HEK293 (cell line): ENCODE measurements at regions not wholly inside any gene's neighbourhood (a gene's known extent, or its start where the extent isn't known, plus 50 kb on each side); places are given as distances from the start of the nearest gene placed in this dataset.

Experiments
- CTCF ChIA-PET: fragments of 350-600 bp; formaldehyde crosslinking; extraction: SDS; loops from one replicate; lab custom pipeline; 2021; ENCODE audit warnings: antibody characterized with exemption; lab: Yijun Ruan, JAX
- POLR2A ChIA-PET: fragments of 300-600 bp; formaldehyde crosslinking; extraction: SDS; loops from one replicate; lab custom pipeline; 2020; ENCODE audit warnings: antibody characterized with exemption, inconsistent platforms; lab: Yijun Ruan, JAX
- H3K27ac ChIP-seq: fragments of 200-500 bp; sonication (Bioruptor generic); 2 replicates; pipeline ENCODE4 v1.5.1; 2014; ENCODE audit warnings: low read depth, low read length, control low read depth, inconsistent platforms; ENCODE audit errors: extremely low read depth
- H3K36me3 ChIP-seq, 2 experiments: fragments of 200-500 bp in 1 of 2; sonication (Bioruptor generic) in 1 of 2; 1 replicate in 1 of 2; 2 replicates in 1 of 2; pipeline ENCODE4 v1.5.1; 2014 to 2017; ENCODE audit warnings: inconsistent platforms in 2 of 2, low read length in 2 of 2; ENCODE audit not compliant: control insufficient read depth in 2 of 2, insufficient read depth in 1 of 2
- H3K4me1 ChIP-seq: fragments of 200-500 bp; sonication (Bioruptor generic); 2 replicates; pipeline ENCODE4 v1.5.1; 2014; ENCODE audit warnings: mild to moderate bottlenecking, low read length, inconsistent platforms; ENCODE audit not compliant: control insufficient read depth, insufficient read depth
- H3K4me3 ChIP-seq: 2 replicates; pipeline ENCODE4 v1.5.1; 2011; ENCODE audit warnings: low read depth, mild to moderate bottlenecking, control low read depth, low read length, moderate library complexity
- H3K9me3 ChIP-seq: fragments of 200-500 bp; sonication (Bioruptor generic); 2 replicates; pipeline ENCODE4 v1.5.1; 2014; ENCODE audit warnings: low read depth, low read length, inconsistent platforms; ENCODE audit not compliant: control insufficient read depth, insufficient read depth
- ELK4 ChIP-seq: IDR thresholded peaks from 2 replicates; pipeline ENCODE4 v1.6.1; 2011; ENCODE audit warnings: mild to moderate bottlenecking, low read depth, low read length, borderline replicate concordance
- HOXA7 ChIP-seq: sonication (generic); formaldehyde crosslinking; IDR thresholded peaks from 2 replicates; pipeline ENCODE4 v1.8.1; 2022; ENCODE audit warnings: missing genetic modification reagents, borderline replicate concordance
- HOXC10 ChIP-seq: sonication (generic); formaldehyde crosslinking; IDR thresholded peaks from 2 replicates; pipeline ENCODE4 v1.8.1; 2023; ENCODE audit warnings: mild to moderate bottlenecking, missing genetic modification reagents
- PRDM2 ChIP-seq: fragments of 450-650 bp; formaldehyde crosslinking; IDR thresholded peaks from 2 replicates; pipeline ENCODE4 v1.5.1; 2016; ENCODE audit warnings: missing biosample characterization, missing genetic modification characterization, borderline replicate concordance
- TRIM28 ChIP-seq: IDR thresholded peaks from 2 replicates; pipeline ENCODE4 v1.6.1; 2011; ENCODE audit warnings: low read length, control low read depth, borderline replicate concordance
- WT1 ChIP-seq: fragments of 450-650 bp; formaldehyde crosslinking; IDR thresholded peaks from 2 replicates; pipeline ENCODE4 v1.5.1; 2016; ENCODE audit warnings: missing biosample characterization, missing genetic modification characterization
- ZBTB7A ChIP-seq: fragments of 450-650 bp; formaldehyde crosslinking; IDR thresholded peaks from 2 replicates; pipeline ENCODE4 v1.5.1; 2016; ENCODE audit warnings: low read depth, missing biosample characterization, missing genetic modification characterization
- ZBTB8A ChIP-seq: fragments of 450-650 bp; formaldehyde crosslinking; IDR thresholded peaks from 2 replicates; pipeline ENCODE4 v1.5.1; 2016; ENCODE audit warnings: missing biosample characterization, missing genetic modification characterization
- ZNF335 ChIP-seq: fragments of 450-650 bp; formaldehyde crosslinking; conservative IDR thresholded peaks from 2 replicates; pipeline ENCODE4 v1.5.1; 2016; ENCODE audit warnings: missing biosample characterization, missing genetic modification characterization
- ZNF391 ChIP-seq: fragments of 450-650 bp; formaldehyde crosslinking; IDR thresholded peaks from 2 replicates; pipeline ENCODE4 v1.5.1; 2016; ENCODE audit warnings: low read depth, missing biosample characterization, missing genetic modification characterization, borderline replicate concordance
- ZNF404 ChIP-seq: fragments of 450-650 bp; formaldehyde crosslinking; IDR thresholded peaks from 2 replicates; pipeline ENCODE4 v1.5.1; 2017; ENCODE audit warnings: missing biosample characterization, missing genetic modification characterization
- ZNF48 ChIP-seq: fragments of 450-650 bp; formaldehyde crosslinking; IDR thresholded peaks from 2 replicates; pipeline ENCODE4 v1.5.1; 2016; ENCODE audit warnings: missing biosample characterization, missing genetic modification characterization
- ZNF600 ChIP-seq: fragments of 450-650 bp; formaldehyde crosslinking; IDR thresholded peaks from 2 replicates; pipeline ENCODE4 v1.5.1; 2016; ENCODE audit warnings: missing biosample characterization, missing genetic modification characterization
- ZNF610 ChIP-seq: fragments of 450-650 bp; formaldehyde crosslinking; IDR thresholded peaks from 2 replicates; pipeline ENCODE4 v1.5.1; 2016; ENCODE audit warnings: missing biosample characterization, missing genetic modification characterization, borderline replicate concordance
- ZNF677 ChIP-seq: fragments of 450-650 bp; IDR thresholded peaks from 2 replicates; pipeline ENCODE4 v1.5.0; 2018; ENCODE audit warnings: missing biosample characterization, mild to moderate bottlenecking, missing genetic modification characterization, moderate library complexity
- ZNF692 ChIP-seq: fragments of 450-650 bp; formaldehyde crosslinking; IDR thresholded peaks from 2 replicates; pipeline ENCODE4 v1.5.1; 2016; ENCODE audit warnings: missing biosample characterization, missing genetic modification characterization
- ZNF777 ChIP-seq: fragments of 450-650 bp; formaldehyde crosslinking; IDR thresholded peaks from 2 replicates; pipeline ENCODE4 v1.5.1; 2017; ENCODE audit warnings: missing biosample characterization, missing genetic modification characterization, borderline replicate concordance
- ZNF791 ChIP-seq: fragments of 450-650 bp; formaldehyde crosslinking; IDR thresholded peaks from 2 replicates; pipeline ENCODE4 v1.5.1; 2016; ENCODE audit warnings: missing biosample characterization, missing genetic modification characterization

GRCh38 chr2:31735716-31736115 is 155.0 kb upstream of the SRD5A2 start:
- POLR2A ChIA-PET = no interaction called here
- no peaks in the 10 kb centered on the region for H3K36me3 ChIP-seq
- CTCF ChIA-PET = no interaction called here

More at GRCh38 chr2:31735716-31736115, 155.0 kb upstream of the SRD5A2 start:
- Histone ChIP-seq H3K27ac (no peak overlapping the region), H3K4me1 (no peaks in the 10 kb centered on the region), H3K4me3 (no peak overlapping the region)
- TF ChIP-seq ZNF791 (tag by site-specific recombination) = no peak
- TF ChIP-seq ZNF600 = no peak
- no peak for TF ChIP-seq ELK4
- no peak for TF ChIP-seq ZNF692
- no peak for TF ChIP-seq ZNF777 (tag by site-specific recombination)
- no peak for TF ChIP-seq ZNF391 (tag by site-specific recombination)
- TF ChIP-seq ZBTB7A (tag by site-specific recombination) = no peak
- TF ChIP-seq ZNF677 (tag by site-specific recombination) = no peak
- no peak for TF ChIP-seq TRIM28
- no peak for TF ChIP-seq ZBTB8A (tag by site-specific recombination)
- no peak for TF ChIP-seq PRDM2 (tag by site-specific recombination)
- TF ChIP-seq ZNF335 (tag by site-specific recombination) = no peak
- no peak for TF ChIP-seq ZNF48 (tag by site-specific recombination)
- no peak for TF ChIP-seq HOXA7
- no peak for TF ChIP-seq HOXC10 (CRISPR knock-in tag)
- TF ChIP-seq ZNF404 (tag by site-specific recombination) = no peak
- no peak for TF ChIP-seq WT1 (tag by site-specific recombination)
- no peak for TF ChIP-seq ZNF610 (tag by site-specific recombination)
- TF ChIP-seq, all 188 proteins: peak for 0
- H3K9me3 ChIP-seq = no peaks in the 10 kb centered on the region
